Frontal cortex (tissue), 3 donors: ENCODE measurements at regions not wholly inside any gene's neighbourhood (a gene's known extent, or its start where the extent isn't known, plus 50 kb on each side); places are given as distances from the start of the nearest gene placed in this dataset.

Experiments
- DNase-seq, 2 donors: peaks; one replicate each; pipeline ENCODE4 v3.0.0; 2012; ENCODE audit warnings: low spot score in 2 of 2
- FAIRE-seq: peaks from 2 replicates; lab custom pipeline; 2012; peaks lifted over from hg19 to GRCh38; lab: Jason Lieb, UNC
- donor health status: control.
- donor health status: control.
- donor health status: control.

GRCh38 chr3:19734453-19734852 lies 199.6 kb downstream of the EFHB start:
- FAIRE-seq: no peak
- DNase-seq: no peak

GRCh38 chr3:19725000-19725399 lies 209.0 kb downstream of the EFHB start:
- FAIRE-seq (no peak), DNase-seq (no peak)

DNA sequence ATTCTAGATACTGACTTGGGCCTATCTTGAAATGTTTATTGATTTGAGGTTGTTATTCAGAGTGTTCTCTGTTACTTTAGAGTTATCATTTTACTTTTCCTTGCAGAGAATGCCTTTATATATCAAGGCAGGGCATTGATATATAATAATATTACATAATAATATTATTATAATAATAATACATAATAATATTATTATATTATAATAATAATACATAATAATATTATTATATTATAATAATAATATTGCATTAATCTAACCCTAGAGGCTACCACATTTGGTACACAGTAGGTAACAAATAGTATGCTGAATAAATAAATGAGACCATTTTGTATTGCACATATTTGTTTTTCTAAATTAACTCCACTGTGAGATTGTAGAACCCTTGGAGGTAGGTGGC lies 216.3 kb downstream of the EFHB start:
- FAIRE-seq: peak; percentile 40

GRCh38 chr3:19711160-19711782 lies 222.7 kb downstream of the EFHB start:
- no peak for FAIRE-seq
- DNase-seq: no peak

More for the DNA sequence above, 216.3 kb downstream of the EFHB start:
- no peak for DNase-seq

DNA sequence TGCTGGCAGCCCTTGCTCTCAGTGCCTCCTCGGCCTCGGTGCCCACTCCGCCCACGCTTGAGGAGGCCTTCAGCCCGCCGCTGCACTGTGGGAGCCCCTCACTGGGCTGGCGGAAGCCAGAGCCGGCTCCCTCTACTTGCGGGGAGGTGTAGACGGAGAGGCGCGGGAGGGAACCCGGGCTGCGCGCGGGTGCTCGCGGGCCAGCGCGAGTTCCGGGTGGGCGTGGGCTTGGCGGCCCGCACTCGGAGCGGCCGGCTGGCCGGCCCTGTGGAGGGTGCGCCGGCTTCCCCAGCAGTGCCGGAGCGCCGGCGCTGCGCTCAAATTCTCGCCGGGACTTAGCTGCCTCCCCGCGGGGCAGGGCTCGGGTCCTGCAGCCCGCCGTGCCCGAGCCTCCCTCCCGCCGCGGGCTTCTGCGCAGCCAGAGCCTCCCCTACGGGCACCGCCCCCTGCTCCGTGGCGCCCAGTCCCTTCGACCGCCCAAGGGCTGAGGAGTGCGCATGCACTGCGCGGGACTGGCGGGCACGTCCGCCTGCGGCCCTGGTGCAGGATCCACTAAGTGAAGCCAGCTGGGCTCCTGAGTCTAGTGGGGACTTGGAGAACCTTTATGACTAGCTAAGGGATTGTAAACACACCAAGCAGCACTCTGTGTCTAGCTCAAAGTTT lies 231.5 kb downstream of the EFHB start:
- no peak for FAIRE-seq
- no peak for DNase-seq

- no peak for FAIRE-seq
- no peak for DNase-seq
Measured at GRCh38 chr3:19688767-19689166, 245.2 kb downstream of the EFHB start.

DNA sequence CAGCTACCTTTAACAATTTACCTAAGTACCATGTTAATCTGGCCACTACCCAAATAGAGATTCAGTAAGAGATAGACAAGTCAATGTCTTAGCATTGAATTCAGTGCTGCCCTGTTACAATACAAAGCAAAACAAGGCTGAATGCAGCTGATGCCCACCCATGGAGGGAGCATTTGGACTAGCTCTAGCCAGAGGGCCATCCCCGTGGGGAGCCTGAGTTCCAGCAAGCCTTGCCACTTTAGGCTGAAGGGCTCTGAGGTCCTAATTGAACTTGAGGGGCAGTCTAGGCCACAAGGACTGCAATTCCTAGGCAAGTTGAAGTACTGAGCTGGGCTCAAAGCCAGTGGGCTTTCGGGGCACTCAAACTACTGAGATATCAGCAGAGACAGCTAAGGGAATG lies 265.9 kb downstream of the EFHB start:
- FAIRE-seq (no peak), DNase-seq (no peak)

DNA sequence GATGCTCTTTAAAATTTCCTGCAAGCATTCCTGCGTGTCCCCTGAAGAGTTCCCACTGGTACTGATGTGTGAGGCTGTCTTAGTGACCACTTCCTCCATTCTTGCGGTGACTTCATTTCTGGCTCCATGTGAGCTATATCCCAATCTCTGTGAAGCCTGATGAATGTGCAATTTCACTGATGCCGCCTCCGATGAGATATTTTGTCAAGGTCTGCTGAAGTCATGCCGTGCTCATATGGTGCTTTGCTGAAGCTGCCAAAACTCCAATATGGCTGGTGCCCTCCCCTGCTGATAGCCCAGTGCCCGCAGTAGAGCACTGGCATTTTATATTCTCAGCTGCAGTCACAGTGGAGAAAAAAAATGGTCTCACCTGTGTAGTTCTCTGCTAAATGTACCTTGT lies 271.5 kb downstream of the EFHB start:
- FAIRE-seq: no peak

DNA sequence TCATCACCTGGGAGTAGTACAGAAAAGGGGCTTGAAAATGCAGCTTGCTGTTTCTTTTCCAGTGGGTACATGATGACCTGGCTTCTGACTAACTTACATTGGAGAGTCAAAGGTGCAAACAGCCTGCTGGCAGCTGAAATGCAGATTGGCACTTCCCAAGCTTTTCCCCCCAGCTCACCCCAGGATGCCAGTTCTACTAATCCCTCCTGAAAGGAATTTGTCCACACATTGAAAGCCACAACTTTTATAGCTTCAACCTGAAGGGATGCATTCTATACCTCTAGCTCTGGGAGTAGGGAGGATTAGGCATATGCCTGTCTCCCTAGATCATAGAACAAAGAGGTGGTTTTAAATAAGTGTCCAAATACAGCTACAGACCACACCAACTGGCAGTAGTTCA lies 281.7 kb downstream of the EFHB start:
- no peak for FAIRE-seq
- DNase-seq: no peak

More for the DNA sequence above, 271.5 kb downstream of the EFHB start:
- DNase-seq: no peak

DNA sequence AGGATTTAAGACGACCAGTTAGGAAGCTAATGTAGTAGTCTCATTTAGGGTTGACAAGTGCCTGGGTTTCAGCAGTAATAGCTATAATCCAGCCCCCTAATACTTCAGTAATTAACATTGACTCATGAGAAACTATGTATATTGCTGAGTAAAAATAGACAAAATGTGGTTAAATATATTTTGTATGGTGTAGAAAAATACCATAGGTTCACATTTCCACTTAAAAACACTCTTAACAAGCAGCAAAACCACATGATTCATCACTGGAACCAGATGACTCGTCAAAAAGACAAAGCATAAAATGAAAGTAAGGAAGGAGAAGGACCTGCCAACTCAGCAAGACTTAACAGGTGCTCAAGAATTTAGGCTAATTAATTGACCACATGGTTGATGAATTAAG lies 288.9 kb downstream of the EFHB start:
- FAIRE-seq: no peak

DNA sequence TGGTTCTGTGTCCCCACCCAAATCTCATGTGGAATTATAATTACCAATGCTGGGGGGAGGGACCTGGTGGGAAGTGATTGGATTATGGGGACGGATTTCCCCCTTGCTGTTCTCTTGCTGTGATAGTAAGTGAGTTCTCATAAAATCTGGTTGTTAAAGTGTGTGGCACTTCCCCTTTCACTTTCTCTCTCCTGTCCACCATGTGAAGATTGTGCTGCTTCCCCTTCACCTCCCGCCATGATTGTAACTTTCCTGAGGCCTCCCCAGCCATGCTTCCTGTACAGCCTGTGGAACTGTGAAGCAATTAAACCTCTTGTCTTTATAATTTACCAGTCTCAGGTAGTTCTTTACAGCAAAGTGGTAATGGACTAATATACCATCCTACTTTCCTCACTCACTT lies 289.6 kb downstream of the EFHB start:
- FAIRE-seq: no peak

More for the DNA sequence above, 288.9 kb downstream of the EFHB start:
- no peak for DNase-seq

DNA sequence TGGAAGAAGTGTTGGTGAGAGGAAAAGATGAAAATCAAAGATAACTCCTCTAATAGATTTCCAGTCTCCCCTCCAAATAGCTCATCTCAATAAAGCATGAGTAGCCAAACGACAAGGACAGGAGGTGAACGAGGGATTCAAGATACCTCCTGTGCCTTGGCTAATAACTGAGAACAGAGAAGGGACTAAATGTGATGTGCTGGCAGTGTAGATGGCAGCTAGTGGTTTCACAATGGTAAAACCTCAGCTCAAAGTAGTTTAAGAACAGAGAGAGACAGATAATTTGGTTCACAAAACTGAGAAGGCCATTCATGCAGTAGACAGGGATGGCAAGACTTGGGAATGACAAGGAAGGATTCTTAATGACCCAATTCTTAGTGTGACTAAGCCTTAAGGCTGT lies 292.6 kb downstream of the EFHB start:
- FAIRE-seq (no peak), DNase-seq (no peak)

More for the DNA sequence above, 289.6 kb downstream of the EFHB start:
- DNase-seq: no peak

DNA sequence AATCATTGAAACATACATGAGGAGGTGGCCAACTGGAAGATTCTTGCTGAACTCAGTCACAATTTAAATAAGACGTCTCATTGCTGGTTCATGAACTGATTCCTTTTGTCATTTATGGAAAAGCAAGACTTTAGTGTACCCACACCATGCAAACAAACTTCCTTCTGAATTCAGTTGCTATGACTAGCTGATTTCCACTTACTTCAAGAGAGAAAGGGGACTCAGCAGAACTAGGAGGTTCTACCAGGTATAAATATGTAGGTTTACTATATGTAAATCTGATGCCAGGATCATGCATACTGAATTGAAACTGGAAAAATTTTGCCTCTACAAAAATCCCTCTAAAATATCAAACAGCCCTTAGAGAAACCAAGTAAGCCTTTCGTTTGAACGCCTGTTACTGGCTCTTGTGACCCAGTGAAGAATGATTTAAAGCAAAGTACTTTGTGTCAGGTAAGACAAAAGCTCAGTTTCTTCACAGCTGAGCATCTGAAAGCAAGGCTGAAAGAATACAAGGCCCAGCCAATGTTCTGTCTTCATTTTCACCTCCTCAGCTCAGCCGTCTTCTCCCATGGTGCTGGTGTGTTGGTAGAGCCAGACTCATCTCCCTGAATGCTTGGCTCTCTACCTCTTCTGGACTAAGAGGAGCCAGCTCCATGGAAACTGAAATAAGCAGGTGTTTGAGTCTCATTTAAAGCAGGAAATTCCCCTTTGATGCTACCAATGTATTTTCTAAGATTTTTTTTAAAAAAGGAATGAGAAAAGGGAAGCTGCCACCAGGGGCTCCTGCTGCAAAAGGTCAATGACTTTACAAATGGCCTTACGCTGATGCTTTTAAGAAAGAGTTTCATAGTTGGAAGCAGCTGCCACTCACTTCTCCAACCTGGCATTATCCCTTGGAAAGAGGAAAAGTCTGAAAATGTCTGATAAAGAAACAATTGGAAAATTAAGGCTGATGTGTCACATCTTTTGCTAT lies 301.6 kb downstream of the EFHB start:
- FAIRE-seq (no peak), DNase-seq (no peak)

DNA sequence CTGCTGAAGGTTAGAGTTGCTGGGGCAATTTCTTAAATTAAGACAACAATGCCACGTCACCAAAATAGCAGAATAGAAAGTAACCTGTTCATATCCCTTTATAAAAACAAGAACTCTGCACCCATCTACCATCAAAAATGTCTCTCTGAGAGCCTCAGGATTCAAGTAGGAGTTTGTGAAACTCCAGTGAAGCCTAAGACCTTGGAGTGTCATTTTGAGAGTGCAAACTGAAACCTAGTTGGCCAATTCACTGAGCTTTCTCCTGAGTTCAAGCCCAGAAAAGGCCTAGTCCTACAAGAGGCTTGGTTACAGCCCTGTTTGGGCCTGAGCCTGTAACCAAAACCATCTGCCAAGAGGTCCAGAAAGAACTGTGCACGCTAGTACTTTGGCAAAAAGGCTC lies 335.1 kb downstream of the EFHB start:
- no peak for FAIRE-seq
- DNase-seq: no peak

DNA sequence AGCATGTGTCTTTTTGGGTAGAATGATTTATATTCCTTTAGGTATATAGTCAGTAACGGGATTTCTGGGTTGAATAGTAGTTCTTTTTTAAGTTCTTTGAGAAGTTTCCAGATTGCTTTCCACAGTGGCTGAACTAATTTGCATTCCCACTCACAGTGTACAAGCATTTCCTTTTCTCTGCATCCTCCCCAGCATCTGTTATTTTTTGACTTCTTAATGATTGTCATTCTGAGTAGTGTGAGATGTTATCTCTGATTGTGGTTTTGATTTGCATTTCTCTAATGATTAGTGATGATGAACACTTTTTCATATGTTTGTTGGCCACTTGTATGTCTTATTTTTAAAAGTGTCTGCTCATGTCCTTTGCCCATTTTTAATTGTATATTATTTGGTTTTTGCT lies 337.6 kb downstream of the EFHB start:
- DNase-seq (no peak), FAIRE-seq (no peak)

GRCh38 chr3:19595884-19596283 lies 338.1 kb downstream of the EFHB start:
- DNase-seq (no peak), FAIRE-seq (no peak)
